ENCODE measurements at regions not wholly inside any gene's neighbourhood (a gene's known extent, or its start where the extent isn't known, plus 50 kb on each side); places are given as distances from the start of the nearest gene placed in this dataset.
"Not testable (repeated sequence)": the region's sequence is repeated elsewhere in the genome, so short reads cannot be mapped to it uniquely, and the experiment has no call there.

GRCh38 chr12:131644917-131645316 lies 66.0 kb upstream of the SFSWAP start:
- TF ChIP-seq ELF4 (IDR thresholded peaks at IDR 0.05); HDGF (IDR thresholded peaks at IDR 0.05; ENCODE audit: borderline replicate concordance); ARNT (IDR thresholded peaks at IDR 0.05); SUZ12 (IDR thresholded peaks at IDR 0.05); FOXK2 (IDR thresholded peaks at IDR 0.05); SP1 (IDR thresholded peaks at IDR 0.05); LEF1 (IDR thresholded peaks at IDR 0.05; ENCODE audit: borderline replicate concordance); L3MBTL2 (conservative IDR thresholded peaks at IDR 0.05); NFRKB (IDR thresholded peaks at IDR 0.05): not testable (repeated sequence)
